HG03196 (cell line): ENCODE measurements at regions not wholly inside any gene's neighbourhood (a gene's known extent, or its start where the extent isn't known, plus 50 kb on each side); places are given as distances from the start of the nearest gene placed in this dataset.

Experiments used
- ATAC-seq: cut with Tn5 transposase; IDR thresholded peaks from one replicate; pipeline ENCODE4 v1.9.1; 2021; ENCODE audit not compliant: unreplicated experiment

DNA sequence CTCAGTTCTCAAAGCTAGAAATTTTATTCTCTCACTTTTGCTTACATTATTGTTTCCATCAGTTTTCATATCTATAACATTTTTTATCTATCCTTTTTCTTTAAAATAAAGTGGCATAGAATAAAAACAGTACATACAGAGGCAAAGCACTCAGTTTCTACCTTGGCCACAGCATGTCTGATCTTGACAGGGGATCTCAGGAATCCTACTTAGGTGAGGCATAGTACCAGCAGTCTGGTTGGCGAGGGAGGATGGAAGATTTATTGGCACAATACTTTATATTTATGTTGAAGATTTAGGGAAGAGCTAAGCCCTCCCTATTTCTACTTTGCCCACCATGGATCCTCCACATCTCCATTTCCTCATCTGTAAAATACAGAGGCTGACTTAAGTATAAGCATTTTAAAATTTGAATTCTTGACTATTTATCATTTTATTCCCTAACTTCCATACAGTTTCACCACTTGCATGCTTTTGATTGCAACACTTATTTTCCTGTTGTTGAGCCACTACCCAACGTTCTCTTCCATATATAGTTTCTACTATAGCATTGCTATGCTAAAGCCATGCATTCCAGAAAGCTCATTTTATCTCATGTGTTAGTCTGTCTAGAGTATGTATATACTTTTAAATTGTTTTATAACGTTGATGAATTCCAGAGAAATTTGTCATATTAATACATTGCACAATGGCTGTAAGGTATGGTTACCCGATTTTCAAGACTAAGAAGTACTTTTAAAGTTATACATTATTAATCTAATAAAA lies 506.7 kb downstream of the KCTD12 start:
- ATAC-seq, result no peak

GRCh38 chr13:76378767-76379166 lies 507.4 kb downstream of the KCTD12 start:
- ATAC-seq, result no peak

DNA sequence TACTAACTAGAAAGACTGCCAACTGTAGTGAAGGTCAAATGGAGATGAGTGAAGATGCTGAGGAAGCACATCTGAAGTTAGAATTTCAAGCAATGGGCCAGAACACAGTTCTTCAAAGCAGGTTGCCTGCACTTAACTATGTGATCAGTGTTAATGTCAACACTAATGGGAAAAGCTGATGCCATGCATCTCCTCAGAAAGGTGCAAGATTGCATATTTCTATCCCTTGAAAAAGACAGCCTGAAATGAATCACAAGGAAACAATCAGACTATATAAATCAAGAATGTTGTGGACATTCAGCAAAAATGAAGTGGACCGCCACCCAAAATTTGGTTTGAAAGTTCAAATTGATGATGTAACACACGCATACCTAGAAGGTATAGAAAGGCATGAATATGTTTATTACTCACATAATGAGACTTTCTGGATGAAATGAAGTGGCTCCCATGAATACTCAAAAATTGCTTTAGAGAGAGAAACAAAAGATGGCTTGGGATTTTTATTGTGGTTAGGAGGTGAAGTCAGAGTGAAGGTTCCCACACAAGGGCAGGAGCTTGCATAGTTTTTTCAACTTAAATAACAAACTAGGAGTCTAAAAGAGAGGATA lies 522.4 kb downstream of the KCTD12 start:
- ATAC-seq, result no peak

DNA sequence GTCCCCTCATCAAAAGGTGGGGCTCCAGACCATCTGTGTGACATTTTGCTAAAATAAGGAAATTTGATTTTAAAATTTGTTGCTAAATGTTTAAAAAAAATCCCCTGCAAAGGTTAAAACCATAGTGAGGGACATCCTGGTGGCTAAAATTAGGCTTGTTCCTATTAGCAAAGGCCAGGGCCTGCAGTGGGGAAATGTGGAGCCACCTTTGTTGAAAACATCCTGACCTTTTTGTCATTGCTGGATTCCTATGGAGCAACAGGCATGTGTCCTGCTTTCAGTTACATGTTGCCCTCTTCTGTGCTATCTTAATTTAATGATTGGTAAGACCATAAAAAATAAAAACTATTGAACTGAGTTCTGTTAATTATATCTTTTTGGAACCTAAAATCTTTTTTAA lies 524.3 kb downstream of the KCTD12 start:
- no peak for ATAC-seq

- no peak for ATAC-seq
Measured at GRCh38 chr13:76351541-76352229, 534.5 kb downstream of the KCTD12 start.

DNA sequence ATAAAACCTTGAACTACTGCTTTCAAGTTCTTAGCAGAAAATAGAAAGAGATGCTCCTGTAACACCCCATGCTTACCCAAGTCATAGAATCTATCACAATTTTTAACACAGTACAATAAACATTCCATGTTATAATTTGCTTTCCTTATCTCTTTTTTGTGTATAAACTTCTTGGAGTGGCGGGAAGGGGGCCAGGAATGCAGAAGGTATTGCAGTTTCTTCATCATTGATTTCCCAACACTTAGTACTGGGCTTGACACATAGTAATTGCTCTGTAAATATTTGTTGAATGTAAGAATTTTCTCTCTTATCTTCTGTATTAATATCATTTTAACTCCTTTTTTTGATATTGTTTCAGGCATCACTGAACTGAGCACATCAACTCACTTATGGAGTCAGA lies 535.8 kb downstream of the KCTD12 start:
- ATAC-seq, result no peak

GRCh38 chr13:76349700-76350099 lies 536.5 kb downstream of the KCTD12 start:
- no peak for ATAC-seq

DNA sequence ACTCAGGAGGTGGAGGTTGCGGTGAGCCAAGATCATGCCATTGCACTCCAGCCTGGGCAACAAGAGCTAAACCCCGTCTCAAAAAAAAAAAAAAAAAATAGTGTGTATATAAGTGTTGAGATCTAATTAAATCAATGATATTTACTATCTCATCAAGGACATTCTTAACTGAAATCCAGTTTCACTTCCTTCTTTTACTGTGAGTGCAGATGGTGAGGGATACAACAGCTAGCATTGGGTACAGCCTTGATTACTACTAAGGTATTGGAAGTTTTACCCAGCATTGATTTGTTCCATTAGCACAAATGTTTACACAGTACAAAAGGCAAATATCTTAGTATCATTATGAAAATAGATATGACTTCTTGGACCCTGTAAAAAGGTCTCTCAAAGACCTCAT lies 546.6 kb downstream of the KCTD12 start:
- ATAC-seq, result no peak

- no peak for ATAC-seq
Measured at GRCh38 chr13:76338003-76338402, 548.2 kb downstream of the KCTD12 start.

DNA sequence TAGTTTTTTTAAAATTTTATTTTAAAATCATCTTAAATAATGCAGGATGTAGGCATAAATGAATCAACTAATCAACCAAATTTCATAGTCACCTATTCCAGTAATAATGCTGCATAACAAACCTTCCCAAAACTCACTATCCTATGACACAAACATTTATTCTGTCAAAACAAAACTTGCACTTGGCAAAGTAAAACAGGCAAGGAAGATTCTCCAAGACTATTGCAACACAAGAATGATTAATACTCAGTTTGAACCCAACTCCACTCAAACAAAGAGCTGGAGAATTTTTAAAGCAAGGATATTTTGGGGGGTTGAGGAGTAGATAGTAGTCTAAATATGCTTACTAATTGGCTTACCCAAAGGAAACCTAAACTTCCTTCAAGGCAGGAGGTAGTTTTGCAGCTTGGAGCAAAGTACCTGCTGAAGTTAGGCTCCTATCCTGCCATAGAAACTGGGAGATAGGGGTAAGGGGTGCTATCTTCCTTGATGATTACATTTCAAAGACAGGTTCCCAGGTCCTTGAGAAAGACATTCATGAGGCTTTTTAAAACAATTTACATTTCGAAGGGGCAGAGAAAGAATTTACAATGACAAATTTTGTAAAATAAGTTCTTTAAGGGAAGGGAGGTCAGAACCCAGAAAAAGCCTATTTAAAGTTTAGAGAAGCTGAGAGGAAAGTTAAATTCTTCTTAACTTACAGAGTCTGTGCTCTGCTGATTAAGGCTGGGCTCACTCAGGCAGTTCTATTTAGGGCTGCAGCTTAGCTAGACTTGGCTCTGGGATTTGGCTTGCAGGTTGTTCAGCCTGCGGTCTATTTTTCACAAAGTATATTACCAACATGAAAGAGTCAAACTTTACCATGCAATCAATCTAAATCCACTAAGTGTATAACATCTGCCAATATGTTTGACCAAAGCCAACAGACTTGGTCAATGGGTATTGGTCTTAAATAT lies 549.0 kb downstream of the KCTD12 start:
- ATAC-seq, result no peak

DNA sequence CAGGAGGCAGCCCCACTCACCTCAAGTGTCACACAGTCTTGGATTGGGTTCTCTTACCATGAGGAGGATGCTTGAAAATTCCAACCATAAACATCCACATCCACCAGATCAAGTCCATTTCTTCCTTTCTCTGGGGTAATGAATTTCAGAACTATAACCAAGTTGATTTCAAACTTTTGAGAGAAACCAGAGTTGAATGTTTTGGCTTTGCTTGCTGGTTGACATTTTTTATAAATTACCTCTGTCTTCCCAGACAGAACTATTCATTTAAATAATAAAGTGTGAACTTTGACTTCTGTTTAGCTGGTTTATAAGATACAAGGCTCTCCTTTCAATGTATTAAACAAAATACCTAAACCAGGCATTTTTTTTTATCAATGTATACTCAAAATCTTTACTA lies 550.7 kb downstream of the KCTD12 start:
- ATAC-seq, result no peak

DNA sequence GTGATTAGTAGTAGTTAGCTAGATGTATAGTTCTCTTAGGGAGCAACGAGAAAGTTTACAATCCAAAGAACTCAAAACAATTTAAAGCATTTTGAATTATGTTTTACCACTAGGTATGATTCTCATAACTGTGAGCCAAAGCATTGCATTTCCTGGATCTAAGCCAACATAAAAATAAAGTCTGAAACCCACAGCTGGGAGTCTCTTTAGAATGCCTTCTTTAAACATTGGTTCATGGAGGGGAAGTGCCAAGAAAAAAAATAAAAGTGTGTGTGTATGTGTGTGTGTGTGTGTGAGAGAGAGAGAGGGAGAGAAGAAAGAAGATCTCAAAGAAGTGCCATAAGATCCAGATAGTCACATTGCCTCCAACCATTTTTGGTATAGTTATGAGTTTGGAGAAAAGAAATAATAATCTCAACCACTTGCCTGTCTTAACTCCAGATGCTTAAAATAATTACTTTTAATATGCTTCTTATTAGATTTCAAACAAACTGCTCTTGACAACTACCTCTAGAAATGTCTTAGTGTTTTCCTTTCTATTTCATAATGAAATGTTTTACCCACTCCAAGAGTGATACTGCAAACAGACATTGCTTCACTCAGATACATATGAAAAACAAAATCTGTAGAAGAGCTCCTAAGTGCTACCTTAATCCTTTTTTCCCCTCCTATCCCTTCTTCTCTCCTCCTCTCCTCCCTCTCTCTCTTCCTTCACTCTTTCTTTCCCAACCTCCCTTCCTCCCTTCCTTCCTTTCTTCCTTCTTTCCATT lies 554.1 kb downstream of the KCTD12 start:
- no peak for ATAC-seq

DNA sequence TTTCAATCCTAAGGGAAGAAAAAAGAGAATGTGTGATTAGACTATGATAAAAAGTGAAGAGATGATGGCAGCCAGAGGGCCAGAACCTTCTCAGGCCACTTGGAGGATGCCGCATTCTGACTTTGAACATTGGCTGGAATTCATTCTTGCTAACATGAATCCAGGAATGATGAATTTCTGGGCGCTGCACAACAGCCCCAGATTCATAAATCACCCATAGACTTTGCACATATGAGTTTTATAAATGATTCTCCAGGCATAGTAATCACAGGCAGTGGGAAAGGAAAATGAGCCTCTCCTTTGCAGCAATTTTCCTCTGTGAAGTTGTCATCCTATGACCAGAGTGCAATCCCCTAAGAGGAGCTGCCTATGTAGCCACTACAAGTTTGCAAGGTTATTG lies 555.4 kb downstream of the KCTD12 start:
- ATAC-seq, result no peak

DNA sequence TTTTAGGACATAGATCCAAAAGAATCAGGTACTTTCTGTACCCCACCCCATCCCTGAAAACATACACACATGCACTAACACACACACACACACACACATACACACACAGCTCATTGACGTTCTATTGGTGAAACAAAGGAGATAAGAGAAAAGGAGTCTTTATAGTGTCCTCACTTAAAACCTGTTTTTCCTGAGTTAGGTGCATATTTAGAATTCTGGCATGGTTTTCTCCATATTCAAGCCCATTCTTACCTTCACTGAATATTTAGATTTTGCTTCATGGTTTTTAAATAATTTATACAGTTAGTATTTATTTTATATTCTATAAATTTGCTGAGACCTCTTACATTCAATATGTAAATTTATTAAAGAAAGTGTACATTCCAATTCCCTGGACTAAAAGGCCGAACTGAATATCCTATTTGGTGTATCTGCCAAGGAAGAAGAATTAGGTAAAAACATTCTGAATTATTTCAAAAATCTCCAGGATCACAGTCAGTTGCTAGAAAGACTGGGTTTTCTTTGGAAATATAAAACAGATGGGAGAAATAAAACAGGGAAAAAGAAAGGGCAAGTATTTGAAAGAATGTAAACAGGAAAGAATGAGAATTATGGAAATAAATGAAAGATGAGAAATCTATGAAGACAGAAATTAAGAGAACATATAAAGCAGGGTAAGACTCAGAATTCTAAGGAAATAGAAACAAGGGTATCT lies 556.2 kb downstream of the KCTD12 start:
- no peak for ATAC-seq

DNA sequence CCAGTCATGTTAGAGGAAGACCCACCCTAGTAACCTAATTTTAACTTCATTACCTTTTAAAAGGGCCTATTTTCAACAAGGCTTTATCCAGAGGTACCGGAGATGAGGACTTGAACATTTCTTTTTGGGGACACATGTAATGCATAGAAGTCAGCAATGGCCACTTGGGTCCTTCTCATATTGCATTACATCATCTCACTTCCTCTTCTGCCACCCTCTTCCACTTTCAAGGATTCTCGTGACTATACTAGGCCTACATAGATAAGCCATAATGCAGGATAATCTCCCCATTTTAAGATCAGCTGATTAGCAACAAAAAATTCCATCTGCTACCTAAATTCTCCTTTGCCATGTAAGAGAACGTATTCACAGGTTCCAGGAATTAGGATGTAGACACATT lies 557.2 kb downstream of the KCTD12 start:
- ATAC-seq, result no peak

GRCh38 chr13:76326343-76326742 lies 559.9 kb downstream of the KCTD12 start:
- ATAC-seq, result no peak

- ATAC-seq, result no peak
Measured at GRCh38 chr13:76319921-76320320, 566.3 kb downstream of the KCTD12 start.

- ATAC-seq, result no peak
Measured at GRCh38 chr13:76316998-76317527, 569.1 kb downstream of the KCTD12 start.

DNA sequence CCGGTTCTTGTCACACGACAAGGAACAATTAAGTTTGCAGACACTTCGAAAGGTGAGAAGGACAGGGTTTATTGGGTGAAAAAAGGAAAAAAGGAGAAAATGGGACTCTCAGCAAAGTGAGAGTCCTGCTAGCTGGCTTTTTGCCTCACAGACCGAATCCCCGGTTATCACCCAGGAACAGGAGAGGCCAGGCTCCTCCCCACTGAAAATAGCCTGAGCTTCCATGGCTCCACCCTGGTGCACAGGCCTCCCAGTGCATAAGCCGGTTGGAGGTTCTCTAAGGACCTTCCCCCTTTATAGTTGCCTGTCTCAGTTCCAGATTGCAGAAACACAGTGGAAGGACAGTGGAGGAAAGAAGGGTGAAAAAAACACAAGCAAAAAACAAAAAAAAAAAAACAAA lies 571.7 kb downstream of the KCTD12 start:
- no peak for ATAC-seq

GRCh38 chr13:76307142-76307541 lies 579.1 kb downstream of the KCTD12 start:
- ATAC-seq, result no peak
